Endodermal cell (in vitro differentiated cells): ENCODE measurements at regions not wholly inside any gene's neighbourhood (a gene's known extent, or its start where the extent isn't known, plus 50 kb on each side); places are given as distances from the start of the nearest gene placed in this dataset.

Experiments used
- DNase-seq: peaks from one replicate; pipeline ENCODE4 v3.0.0-alpha.2; 2017
- H3K27ac ChIP-seq: 2 replicates; pipeline ENCODE4 v1.5.1; 2013; ENCODE audit warnings: mild to moderate bottlenecking, low read depth, low read length, moderate library complexity
- H3K27me3 ChIP-seq: 2 replicates; pipeline ENCODE4 v1.6.1; 2013; ENCODE audit warnings: mild to moderate bottlenecking, low read length, moderate library complexity; ENCODE audit not compliant: insufficient read depth, control insufficient read depth, poor library complexity, severe bottlenecking
- H3K36me3 ChIP-seq: 2 replicates; pipeline ENCODE4 v1.7.0; 2013; ENCODE audit warnings: mild to moderate bottlenecking, low read length, moderate library complexity; ENCODE audit not compliant: control insufficient read depth, insufficient read depth
- H3K4me1 ChIP-seq: one replicate; pipeline ENCODE4 v1.7.0; 2013; ENCODE audit warnings: low read length; ENCODE audit not compliant: control insufficient read depth, insufficient read depth
- H3K4me3 ChIP-seq: 2 replicates; pipeline ENCODE4 v1.5.1; 2013; ENCODE audit warnings: mild to moderate bottlenecking, low read length, moderate library complexity
- H3K9ac ChIP-seq: 2 replicates; pipeline ENCODE4 v1.6.1; 2013; ENCODE audit warnings: mild to moderate bottlenecking, low read length, moderate library complexity; ENCODE audit not compliant: poor library complexity, severe bottlenecking; ENCODE audit errors: extremely low read depth
- H3K9me3 ChIP-seq: 2 replicates; pipeline ENCODE4 v1.6.1; 2013; ENCODE audit warnings: mild to moderate bottlenecking, low read length, moderate library complexity; ENCODE audit not compliant: control insufficient read depth
- H3K27ac Mint-ChIP-seq: 2 replicates; pipeline ENCODE4 v1.8.0; 2020; ENCODE audit warnings: mixed read lengths
- H3K27me3 Mint-ChIP-seq: 2 replicates; pipeline ENCODE4 v1.8.0; 2021; ENCODE audit warnings: mild to moderate bottlenecking, mixed read lengths; ENCODE audit not compliant: insufficient read depth
- H3K36me3 Mint-ChIP-seq: 2 replicates; pipeline ENCODE4 v1.8.0; 2020; ENCODE audit warnings: low read depth, mixed read lengths
- H3K4me1 Mint-ChIP-seq: 2 replicates; pipeline ENCODE4 v1.8.0; 2020; ENCODE audit warnings: mixed read lengths
- H3K4me3 Mint-ChIP-seq: 2 replicates; pipeline ENCODE4 v1.8.0; 2020; ENCODE audit warnings: mild to moderate bottlenecking, moderate library complexity, mixed read lengths
- H3K9me3 Mint-ChIP-seq: 2 replicates; pipeline ENCODE4 v1.8.0; 2020; ENCODE audit warnings: mild to moderate bottlenecking, mixed read lengths
- CTCF ChIP-seq: fragments of 200-600 bp; sonication (generic); conservative IDR thresholded peaks from 2 replicates; pipeline ENCODE4 v1.5.0; 2021; ENCODE audit warnings: antibody characterized with exemption, mild to moderate bottlenecking
- WGBS, 2 experiments: methylation state at CpG; one replicate each; pipeline versions ENCODE4 v1.1.5 to v1.1.7; 2013; ENCODE audit warnings: missing lambda C conversion rate in 2 of 2, mixed read lengths in 1 of 2; ENCODE audit not compliant: insufficient coverage in 1 of 2, insufficient read length in 1 of 2; 5-methylcytosine and 5-hydroxymethylcytosine counted together

- WGBS, 2 experiments, result 85 to 96% methylated on average over 3 of the region's 3 CpGs
- H3K4me1 Mint-ChIP-seq, result peaks cover 27% of the 10 kb centered on the region
- Histone ChIP-seq H3K27me3 (no peaks in the 10 kb centered on the region), H3K36me3 (no peaks in the 10 kb centered on the region), H3K9me3 (peaks cover 9% of the 10 kb centered on the region), H3K4me3 (no peak overlapping the region), H3K4me1 (peaks cover 14% of the 10 kb centered on the region), H3K27ac (no peak overlapping the region), H3K9ac (no peak overlapping the region)
- peaks cover 2% of the 10 kb centered on the region for H3K9me3 Mint-ChIP-seq
- peaks cover 6% of the 10 kb centered on the region for H3K36me3 Mint-ChIP-seq
- H3K27ac Mint-ChIP-seq, result peak overlapping the region; percentile 53
- TF ChIP-seq CTCF, result no peak
- no peak for DNase-seq
- no peak overlapping the region for H3K4me3 Mint-ChIP-seq
- no peaks in the 10 kb centered on the region for H3K27me3 Mint-ChIP-seq
These were observed 108.4 kb upstream of the MAP3K7 start for GRCh38 chr6:90695316-90695715.

GRCh38 chr6:90694802-90695201 is 107.9 kb upstream of the MAP3K7 start:
- Histone ChIP-seq H3K4me1 (peaks cover 14% of the 10 kb centered on the region), H3K27ac (no peak overlapping the region), H3K36me3 (no peaks in the 10 kb centered on the region), H3K27me3 (no peaks in the 10 kb centered on the region), H3K9ac (no peak overlapping the region), H3K9me3 (peaks cover 9% of the 10 kb centered on the region), H3K4me3 (no peak overlapping the region)
- TF ChIP-seq CTCF, result no peak
- no peak for DNase-seq
- peaks cover 2% of the 10 kb centered on the region for H3K9me3 Mint-ChIP-seq
- peaks cover 27% of the 10 kb centered on the region for H3K4me1 Mint-ChIP-seq
- H3K27me3 Mint-ChIP-seq, result no peaks in the 10 kb centered on the region
- peaks cover 10% of the 10 kb centered on the region for H3K36me3 Mint-ChIP-seq
- 83 to 100% methylated on average over 1 to 2 of the region's 2 CpGs for WGBS, 2 experiments
- H3K4me3 Mint-ChIP-seq, result no peak overlapping the region
- H3K27ac Mint-ChIP-seq, result peak overlapping the region; percentile 20

- Histone ChIP-seq H3K4me3 (no peak overlapping the region), H3K9me3 (peaks cover 9% of the 10 kb centered on the region), H3K36me3 (no peaks in the 10 kb centered on the region), H3K27me3 (no peaks in the 10 kb centered on the region), H3K4me1 (peaks cover 14% of the 10 kb centered on the region), H3K9ac (no peak overlapping the region), H3K27ac (no peak overlapping the region)
- Mint-ChIP-seq H3K27me3 (no peaks in the 10 kb centered on the region), H3K36me3 (peaks cover 14% of the 10 kb centered on the region), H3K9me3 (peaks cover 2% of the 10 kb centered on the region), H3K27ac (no peak overlapping the region), H3K4me3 (no peak overlapping the region), H3K4me1 (peaks cover 40% of the 10 kb centered on the region)
- peak; percentile 79 for TF ChIP-seq CTCF
- DNase-seq, result peak; percentile 67
- 79 to 86% methylated on average over 1 of the region's 1 CpG for WGBS, 2 experiments
These were observed 105.0 kb upstream of the MAP3K7 start for GRCh38 chr6:90691823-90692222.
